ENCODE measurements at regions not wholly inside any gene's neighbourhood (a gene's known extent, or its start where the extent isn't known, plus 50 kb on each side); places are given as distances from the start of the nearest gene placed in this dataset.

- Histone ChIP-seq H3K4me1 (no peaks in the 10 kb centered on the region), H3K27me3 (peaks cover 0 to 7% (median 0%) of the 10 kb centered on the region in 7 donors), H3K9me3 (peaks cover 0 to 7% (median 0%) of the 10 kb centered on the region in 11 donors), H3K27ac (no peak overlapping the region), H3K36me3 (no peaks in the 10 kb centered on the region), H3K4me3 (no peak overlapping the region)
- intact Hi-C loops (cut with DNase I): no loop called here
- ATAC-seq (no peak), DNase-seq (no peak)
- TF ChIP-seq CTCF (IDR thresholded peaks at IDR 0.05): no peak
These were observed 574.6 kb downstream of the SLC4A3 start for GRCh38 chr2:220202066-220202465.

GRCh38 chr2:220209093-220209492 lies 581.7 kb downstream of the SLC4A3 start:
- Histone ChIP-seq H3K27ac (no peak overlapping the region), H3K9me3 (no peaks in the 10 kb centered on the region), H3K36me3 (no peaks in the 10 kb centered on the region), H3K4me3 (no peak overlapping the region), H3K27me3 (no peaks in the 10 kb centered on the region), H3K4me1 (no peaks in the 10 kb centered on the region)
- no peak for ATAC-seq
- TF ChIP-seq CTCF (IDR thresholded peaks at IDR 0.05): no peak
- 41 to 56% methylated on average over 1 of the region's 1 CpG for WGBS, 2 donors
- intact Hi-C loops (cut with DNase I): no loop called here
- no peak for DNase-seq

GRCh38 chr2:220209751-220210150 lies 582.3 kb downstream of the SLC4A3 start:
- Histone ChIP-seq H3K36me3 (no peaks in the 10 kb centered on the region), H3K9me3 (no peaks in the 10 kb centered on the region), H3K4me3 (no peak overlapping the region), H3K4me1 (no peaks in the 10 kb centered on the region), H3K27me3 (no peaks in the 10 kb centered on the region), H3K27ac (no peak overlapping the region)
- ATAC-seq: no peak
- 75% methylated on average over 4 of the region's 4 CpGs for WGBS, 2 donors
- no peak for TF ChIP-seq CTCF (IDR thresholded peaks at IDR 0.05)
- no peak for DNase-seq
- intact Hi-C loops (cut with DNase I): no loop called here

- Histone ChIP-seq H3K36me3 (no peaks in the 10 kb centered on the region), H3K27me3 (no peaks in the 10 kb centered on the region), H3K4me3 (no peak overlapping the region), H3K9me3 (no peaks in the 10 kb centered on the region), H3K4me1 (no peaks in the 10 kb centered on the region), H3K27ac (no peak overlapping the region)
- intact Hi-C loops (cut with DNase I): no loop called here
- DNase-seq (no peak), ATAC-seq (no peak)
- no peak for TF ChIP-seq CTCF (IDR thresholded peaks at IDR 0.05)
- 86 to 89% methylated on average over 5 of the region's 5 CpGs for WGBS, 2 donors
These were observed 585.1 kb downstream of the SLC4A3 start for GRCh38 chr2:220212296-220213080.

Data from heart right ventricle (tissue), 16 donors.